Uterus (tissue), 3 donors: ENCODE measurements at regions not wholly inside any gene's neighbourhood (a gene's known extent, or its start where the extent isn't known, plus 50 kb on each side); places are given as distances from the start of the nearest gene placed in this dataset.

Experiments used
- DNase-seq, 2 donors: peaks; one replicate each; pipeline ENCODE4 v3.0.0-alpha.2; 2019 to 2020
- H3K27ac ChIP-seq, 2 donors: fragments of 200-600 bp; sonication (generic); 1 replicate in 1 of 2; 2 replicates in 1 of 2; pipeline ENCODE4 v1.5.1; 2016 to 2018
- H3K27me3 ChIP-seq, 2 donors: fragments of 200-600 bp; sonication (generic); one replicate each; pipeline ENCODE4 v1.5.1; 2018 to 2019; ENCODE audit warnings: control low read depth in 1 of 2
- H3K36me3 ChIP-seq, 2 donors: fragments of 200-600 bp; sonication (generic); one replicate each; pipeline ENCODE4 v1.5.1; 2019; ENCODE audit warnings: control low read depth in 1 of 2
- H3K4me1 ChIP-seq, 2 donors: fragments of 200-600 bp; sonication (generic); one replicate each; pipeline ENCODE4 v1.5.1; 2018 to 2019; ENCODE audit warnings: control low read depth in 1 of 2
- H3K4me3 ChIP-seq, 2 donors: fragments of 200-600 bp; sonication (generic); 1 replicate in 1 of 2; 2 replicates in 1 of 2; pipeline ENCODE4 v1.5.1; 2018 to 2019; ENCODE audit warnings: mild to moderate bottlenecking in 1 of 2
- H3K9me3 ChIP-seq, 2 donors: fragments of 200-600 bp; sonication (generic); one replicate each; pipeline ENCODE4 v1.5.1; 2019; ENCODE audit warnings: control low read depth in 1 of 2
- CTCF ChIP-seq, 4 experiments: fragments of 200-600 bp in 2 of 4; fragments of 450-650 bp in 2 of 4; sonication (generic) in 2 of 4; IDR thresholded peaks; one replicate each; pipeline ENCODE4 v1.5.1; 2016 to 2019; ENCODE audit warnings: antibody characterized with exemption in 4 of 4, mild to moderate bottlenecking in 2 of 4, moderate library complexity in 1 of 4
- POLR2A ChIP-seq, 2 donors: fragments of 450-650 bp; IDR thresholded peaks; one replicate each; pipeline ENCODE4 v1.6.1; 2016; ENCODE audit warnings: antibody characterized with exemption in 2 of 2, mild to moderate bottlenecking in 1 of 2, moderate library complexity in 1 of 2
- intact Hi-C: fragments of 100-400 bp; cut with DNase I; formaldehyde crosslinking; loops from one replicate; pipeline ENCODE4 v1.15.1; 2023; ENCODE audit warnings: low total_unique reads
- donor health status: DM: yes; HTN: yes; CAD: no.

- Histone ChIP-seq H3K4me1 (no peaks in the 10 kb centered on the region), H3K27me3 (no peaks in the 10 kb centered on the region), H3K9me3 (no peaks in the 10 kb centered on the region), H3K36me3 (no peaks in the 10 kb centered on the region), H3K4me3 (no peak overlapping the region), H3K27ac (no peak overlapping the region)
- DNase-seq = no peak
- TF ChIP-seq POLR2A (IDR thresholded peaks at IDR 0.05) (no peak), CTCF (IDR thresholded peaks at IDR 0.05) (no peak)
- intact Hi-C loops = no loop called here
Measured at GRCh38 chr14:25252793-25253192, 202.8 kb upstream of the STXBP6 start.

DNA sequence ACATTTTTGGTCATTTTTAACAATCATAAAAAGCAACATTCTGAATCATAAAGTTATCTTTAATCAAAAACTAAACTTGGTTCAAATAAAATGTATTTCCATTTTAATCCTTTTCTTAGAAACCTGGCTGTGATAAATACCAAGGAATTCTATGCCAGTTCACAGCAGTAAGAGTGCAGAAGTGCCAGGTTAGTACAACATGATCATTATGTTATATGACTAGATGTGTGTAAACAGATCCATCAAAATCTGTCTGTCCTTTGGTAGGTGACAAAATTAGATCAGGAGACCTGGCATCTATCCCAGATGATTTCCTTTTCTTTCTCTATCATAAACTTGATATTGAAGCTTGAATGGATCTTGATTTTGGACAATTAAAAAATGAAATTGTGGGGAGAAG lies 200.6 kb upstream of the STXBP6 start:
- Histone ChIP-seq H3K4me1 (no peaks in the 10 kb centered on the region), H3K4me3 (no peak overlapping the region), H3K27ac (no peak overlapping the region), H3K36me3 (no peaks in the 10 kb centered on the region), H3K27me3 (no peaks in the 10 kb centered on the region), H3K9me3 (no peaks in the 10 kb centered on the region)
- intact Hi-C loops = no loop called here
- no peak for DNase-seq
- no peak for TF ChIP-seq CTCF (IDR thresholded peaks at IDR 0.05)
- TF ChIP-seq POLR2A (IDR thresholded peaks at IDR 0.05) = no peak

DNA sequence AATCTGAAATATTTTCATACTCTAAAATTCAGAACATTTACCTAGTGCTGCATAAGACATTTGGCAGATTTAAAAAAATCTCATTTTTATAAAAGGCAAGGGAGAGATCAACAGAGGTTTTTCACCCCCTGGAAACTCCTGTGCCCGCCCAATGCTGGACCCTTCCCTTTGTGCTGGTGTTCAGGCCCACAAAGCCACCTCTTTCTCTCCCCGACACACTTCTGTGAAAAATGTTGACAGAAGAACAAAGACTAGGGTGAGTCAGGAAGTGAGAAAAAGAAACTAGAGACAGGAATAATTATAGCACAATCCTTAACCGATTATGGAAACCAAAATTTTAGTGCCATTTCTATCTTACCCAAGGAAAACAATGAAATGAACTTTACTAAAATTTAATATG lies 197.7 kb upstream of the STXBP6 start:
- Histone ChIP-seq H3K27me3 (no peaks in the 10 kb centered on the region), H3K4me1 (no peaks in the 10 kb centered on the region), H3K9me3 (no peaks in the 10 kb centered on the region), H3K27ac (no peak overlapping the region), H3K36me3 (no peaks in the 10 kb centered on the region), H3K4me3 (no peak overlapping the region)
- TF ChIP-seq CTCF (IDR thresholded peaks at IDR 0.05) (no peak), POLR2A (IDR thresholded peaks at IDR 0.05) (no peak)
- DNase-seq = no peak
- intact Hi-C loops = no loop called here

- intact Hi-C loops = no loop called here
- Histone ChIP-seq H3K27ac (no peak overlapping the region), H3K36me3 (no peaks in the 10 kb centered on the region), H3K27me3 (no peaks in the 10 kb centered on the region), H3K9me3 (no peaks in the 10 kb centered on the region), H3K4me1 (no peaks in the 10 kb centered on the region), H3K4me3 (no peak overlapping the region)
- DNase-seq = no peak
- TF ChIP-seq CTCF (IDR thresholded peaks at IDR 0.05) (no peak), POLR2A (IDR thresholded peaks at IDR 0.05) (no peak)
Measured at GRCh38 chr14:25246751-25247150, 196.8 kb upstream of the STXBP6 start.

GRCh38 chr14:25239170-25239569 lies 189.2 kb upstream of the STXBP6 start:
- H3K27ac ChIP-seq = no peak overlapping the region
- no peak overlapping the region for H3K4me3 ChIP-seq
- H3K4me1 ChIP-seq = no peaks in the 10 kb centered on the region
- no peaks in the 10 kb centered on the region for H3K27me3 ChIP-seq
- intact Hi-C loops = no loop called here
- H3K36me3 ChIP-seq = no peaks in the 10 kb centered on the region
- DNase-seq = no peak
- no peaks in the 10 kb centered on the region for H3K9me3 ChIP-seq
- TF ChIP-seq CTCF (IDR thresholded peaks at IDR 0.05) = no peak
- TF ChIP-seq POLR2A (IDR thresholded peaks at IDR 0.05) = no peak
